ENCODE measurements at regions not wholly inside any gene's neighbourhood (a gene's known extent, or its start where the extent isn't known, plus 50 kb on each side); places are given as distances from the start of the nearest gene placed in this dataset.

- no peak for TF ChIP-seq POLR2A (IDR thresholded peaks at IDR 0.05)
- TF ChIP-seq, protein P1, sequence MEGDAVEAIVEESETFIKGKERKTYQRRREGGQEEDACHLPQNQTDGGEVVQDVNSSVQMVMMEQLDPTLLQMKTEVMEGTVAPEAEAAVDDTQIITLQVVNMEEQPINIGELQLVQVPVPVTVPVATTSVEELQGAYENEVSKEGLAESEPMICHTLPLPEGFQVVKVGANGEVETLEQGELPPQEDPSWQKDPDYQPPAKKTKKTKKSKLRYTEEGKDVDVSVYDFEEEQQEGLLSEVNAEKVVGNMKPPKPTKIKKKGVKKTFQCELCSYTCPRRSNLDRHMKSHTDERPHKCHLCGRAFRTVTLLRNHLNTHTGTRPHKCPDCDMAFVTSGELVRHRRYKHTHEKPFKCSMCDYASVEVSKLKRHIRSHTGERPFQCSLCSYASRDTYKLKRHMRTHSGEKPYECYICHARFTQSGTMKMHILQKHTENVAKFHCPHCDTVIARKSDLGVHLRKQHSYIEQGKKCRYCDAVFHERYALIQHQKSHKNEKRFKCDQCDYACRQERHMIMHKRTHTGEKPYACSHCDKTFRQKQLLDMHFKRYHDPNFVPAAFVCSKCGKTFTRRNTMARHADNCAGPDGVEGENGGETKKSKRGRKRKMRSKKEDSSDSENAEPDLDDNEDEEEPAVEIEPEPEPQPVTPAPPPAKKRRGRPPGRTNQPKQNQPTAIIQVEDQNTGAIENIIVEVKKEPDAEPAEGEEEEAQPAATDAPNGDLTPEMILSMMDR (IDR thresholded peaks at IDR 0.05) = no peak
Observed at GRCh38 chr3:76754247-76754646, 285.7 kb upstream of the ROBO2 start.

All from breast epithelium (tissue), 3 donors.